ENCODE measurements at regions not wholly inside any gene's neighbourhood (a gene's known extent, or its start where the extent isn't known, plus 50 kb on each side); places are given as distances from the start of the nearest gene placed in this dataset.

DNA sequence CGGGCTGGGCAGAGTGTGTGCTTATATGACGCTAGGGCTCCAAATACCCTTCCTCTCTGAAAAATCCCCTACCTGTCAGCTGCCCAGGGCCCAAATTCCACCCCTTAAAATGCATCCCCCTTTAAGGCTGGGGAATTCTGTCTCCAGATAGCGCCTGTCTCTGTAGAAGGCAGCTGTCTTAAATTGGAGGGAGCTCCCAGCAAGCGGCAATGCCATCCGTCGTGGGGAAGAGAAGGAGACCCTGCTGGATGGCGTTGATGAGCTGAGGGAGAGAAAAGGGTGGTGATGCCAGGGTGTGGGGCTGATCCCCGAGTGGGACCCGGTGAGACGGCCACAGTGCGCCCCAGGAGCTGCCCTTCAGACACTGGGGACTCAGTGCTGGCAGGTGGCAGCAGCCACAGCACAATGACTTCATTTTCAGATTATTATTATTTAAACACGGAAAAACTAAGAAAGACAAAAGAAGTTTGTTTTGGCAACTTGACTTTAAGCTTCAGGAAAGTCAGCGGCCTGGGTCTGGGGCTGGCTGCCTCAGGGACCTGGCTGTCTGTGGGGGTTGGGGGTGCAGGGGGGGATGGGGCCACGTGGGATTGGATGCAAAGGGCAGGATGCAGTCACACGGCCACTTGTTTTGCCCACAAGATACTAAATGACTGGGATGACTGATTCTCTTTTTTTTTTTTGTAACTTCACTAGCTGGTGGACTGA, 152.8 kb downstream of the TFCP2L1 start:
- Histone ChIP-seq H3K27ac (ENCODE audit: low read depth, low read length) (no peak overlapping the region), H3K36me3 (ENCODE audit: control insufficient read depth, insufficient read depth, low read length) (no peaks in the 10 kb centered on the region), H3K9ac (ENCODE audit: extremely low read depth, low read length, poor library complexity, severe bottlenecking) (no peak overlapping the region), H3K4me3 (ENCODE audit: low read length) (no peak overlapping the region), H3K27me3 (ENCODE audit: control insufficient read depth, insufficient read depth, low read length, poor library complexity, severe bottlenecking) (peaks cover 3% of the 10 kb centered on the region), H3K9me3 (ENCODE audit: control insufficient read depth, low read length) (no peaks in the 10 kb centered on the region), H3K4me1 (ENCODE audit: control insufficient read depth, insufficient read depth, low read length) (peaks cover 12% of the 10 kb centered on the region)
- Mint-ChIP-seq H3K27ac (no peak overlapping the region), H3K9me3 (peaks cover 9% of the 10 kb centered on the region), H3K4me1 (peaks cover 17% of the 10 kb centered on the region), H3K27me3 (ENCODE audit: insufficient read depth) (peaks cover 5% of the 10 kb centered on the region), H3K4me3 (no peak overlapping the region), H3K36me3 (ENCODE audit: low read depth) (no peaks in the 10 kb centered on the region)
- no peak for DNase-seq
- 68 to 92% methylated on average over 4 to 15 of the region's 15 CpGs for WGBS, 2 experiments (ENCODE audit: insufficient coverage in 1 of 2, insufficient read length in 1 of 2)
- TF ChIP-seq, protein P1, sequence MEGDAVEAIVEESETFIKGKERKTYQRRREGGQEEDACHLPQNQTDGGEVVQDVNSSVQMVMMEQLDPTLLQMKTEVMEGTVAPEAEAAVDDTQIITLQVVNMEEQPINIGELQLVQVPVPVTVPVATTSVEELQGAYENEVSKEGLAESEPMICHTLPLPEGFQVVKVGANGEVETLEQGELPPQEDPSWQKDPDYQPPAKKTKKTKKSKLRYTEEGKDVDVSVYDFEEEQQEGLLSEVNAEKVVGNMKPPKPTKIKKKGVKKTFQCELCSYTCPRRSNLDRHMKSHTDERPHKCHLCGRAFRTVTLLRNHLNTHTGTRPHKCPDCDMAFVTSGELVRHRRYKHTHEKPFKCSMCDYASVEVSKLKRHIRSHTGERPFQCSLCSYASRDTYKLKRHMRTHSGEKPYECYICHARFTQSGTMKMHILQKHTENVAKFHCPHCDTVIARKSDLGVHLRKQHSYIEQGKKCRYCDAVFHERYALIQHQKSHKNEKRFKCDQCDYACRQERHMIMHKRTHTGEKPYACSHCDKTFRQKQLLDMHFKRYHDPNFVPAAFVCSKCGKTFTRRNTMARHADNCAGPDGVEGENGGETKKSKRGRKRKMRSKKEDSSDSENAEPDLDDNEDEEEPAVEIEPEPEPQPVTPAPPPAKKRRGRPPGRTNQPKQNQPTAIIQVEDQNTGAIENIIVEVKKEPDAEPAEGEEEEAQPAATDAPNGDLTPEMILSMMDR (conservative IDR thresholded peaks at IDR 0.05), result no peak

DNA sequence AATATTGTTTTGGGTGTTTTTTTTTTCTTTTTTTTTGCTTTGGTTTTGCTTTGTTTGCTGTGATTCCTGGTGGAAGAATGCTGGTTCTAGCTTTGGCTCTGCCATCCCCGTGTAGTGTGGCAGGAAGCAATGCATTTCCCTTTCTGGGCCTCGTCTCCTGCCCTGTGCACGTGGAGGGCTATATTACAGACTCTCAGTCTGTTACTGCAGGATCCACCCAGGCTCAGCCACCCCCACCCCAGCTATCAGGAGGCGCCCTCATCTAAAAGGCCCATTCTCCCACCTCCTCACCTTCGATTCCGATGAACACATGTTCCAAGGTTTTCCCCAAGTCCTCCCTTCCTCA, 152.3 kb downstream of the TFCP2L1 start:
- no peak overlapping the region for H3K4me3 Mint-ChIP-seq
- no peaks in the 10 kb centered on the region for H3K9me3 ChIP-seq (ENCODE audit: control insufficient read depth, low read length)

DNA sequence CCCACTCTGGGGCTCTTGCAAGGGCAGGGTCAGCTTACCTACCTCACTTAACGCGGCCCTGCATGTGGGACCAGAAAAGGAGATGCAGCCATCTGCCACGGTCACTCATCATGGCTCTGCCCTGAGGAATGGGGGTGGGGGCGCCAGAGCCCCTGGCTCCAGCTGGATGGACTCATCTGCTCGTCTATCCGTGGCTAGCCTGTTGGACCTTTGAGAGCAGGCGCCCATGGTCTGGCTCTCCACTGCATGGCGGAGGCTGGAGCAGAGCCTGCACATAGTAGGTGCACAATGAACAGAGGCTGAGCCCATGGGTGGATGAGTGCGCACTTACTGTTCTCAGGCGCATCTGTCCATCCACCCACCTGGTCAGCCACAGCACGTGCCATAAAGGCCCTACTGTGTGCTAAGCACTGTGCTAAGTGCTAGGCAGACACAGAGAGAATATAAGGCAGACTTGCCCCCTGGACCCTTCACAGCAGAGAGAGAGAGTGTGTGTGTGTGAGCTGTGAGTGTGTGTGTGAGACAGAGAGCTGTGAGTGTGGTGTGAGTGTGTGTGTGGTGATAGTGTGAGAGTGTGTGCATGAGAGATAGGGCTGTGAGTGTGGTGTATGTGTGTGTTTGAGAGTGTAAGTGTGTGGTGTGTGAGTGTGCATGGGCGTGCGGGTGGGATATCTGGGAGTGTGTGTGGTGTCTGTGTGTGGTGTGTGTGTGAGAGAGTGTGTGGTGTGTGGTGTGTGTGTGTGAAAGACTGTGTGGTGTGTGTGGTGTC, 151.3 kb downstream of the TFCP2L1 start:
- 93 to 94% methylated on average over 9 to 13 of the region's 13 CpGs for WGBS, 2 experiments (ENCODE audit: insufficient coverage in 1 of 2, insufficient read length in 1 of 2)
- no peaks in the 10 kb centered on the region for H3K36me3 Mint-ChIP-seq (ENCODE audit: low read depth)
- TF ChIP-seq, protein P1 (conservative IDR thresholded peaks at IDR 0.05), result no peak
- H3K9me3 Mint-ChIP-seq, result peaks cover 9% of the 10 kb centered on the region
- peaks cover 7% of the 10 kb centered on the region for H3K27me3 Mint-ChIP-seq (ENCODE audit: insufficient read depth)
- Histone ChIP-seq H3K4me3 (ENCODE audit: low read length) (no peak overlapping the region), H3K36me3 (ENCODE audit: control insufficient read depth, insufficient read depth, low read length) (no peaks in the 10 kb centered on the region), H3K9ac (ENCODE audit: extremely low read depth, low read length, poor library complexity, severe bottlenecking) (no peak overlapping the region), H3K9me3 (ENCODE audit: control insufficient read depth, low read length) (no peaks in the 10 kb centered on the region), H3K4me1 (ENCODE audit: control insufficient read depth, insufficient read depth, low read length) (peaks cover 12% of the 10 kb centered on the region), H3K27me3 (ENCODE audit: control insufficient read depth, insufficient read depth, low read length, poor library complexity, severe bottlenecking) (peaks cover 3% of the 10 kb centered on the region), H3K27ac (ENCODE audit: low read depth, low read length) (no peak overlapping the region)
- H3K27ac Mint-ChIP-seq, result no peak overlapping the region
- H3K4me1 Mint-ChIP-seq, result peaks cover 15% of the 10 kb centered on the region
- no peak for DNase-seq
- no peak overlapping the region for H3K4me3 Mint-ChIP-seq

More for the DNA sequence above, 152.3 kb downstream of the TFCP2L1 start:
- no peak for DNase-seq
- Histone ChIP-seq H3K9ac (ENCODE audit: extremely low read depth, low read length, poor library complexity, severe bottlenecking) (no peak overlapping the region), H3K4me3 (ENCODE audit: low read length) (no peak overlapping the region), H3K36me3 (ENCODE audit: control insufficient read depth, insufficient read depth, low read length) (no peaks in the 10 kb centered on the region), H3K27ac (ENCODE audit: low read depth, low read length) (no peak overlapping the region), H3K27me3 (ENCODE audit: control insufficient read depth, insufficient read depth, low read length, poor library complexity, severe bottlenecking) (peaks cover 3% of the 10 kb centered on the region), H3K4me1 (ENCODE audit: control insufficient read depth, insufficient read depth, low read length) (peaks cover 12% of the 10 kb centered on the region)
- peaks cover 17% of the 10 kb centered on the region for H3K4me1 Mint-ChIP-seq
- H3K27ac Mint-ChIP-seq, result no peak overlapping the region
- H3K36me3 Mint-ChIP-seq (ENCODE audit: low read depth), result no peaks in the 10 kb centered on the region
- TF ChIP-seq, protein P1 (conservative IDR thresholded peaks at IDR 0.05), result no peak
- 65% methylated on average over 6 of the region's 6 CpGs for WGBS, 2 experiments (ENCODE audit: insufficient coverage in 1 of 2, insufficient read length in 1 of 2)
- H3K27me3 Mint-ChIP-seq (ENCODE audit: insufficient read depth), result peaks cover 7% of the 10 kb centered on the region
- H3K9me3 Mint-ChIP-seq, result peaks cover 9% of the 10 kb centered on the region
